Fibroblast of pulmonary artery (primary cell): ENCODE measurements at regions not wholly inside any gene's neighbourhood (a gene's known extent, or its start where the extent isn't known, plus 50 kb on each side); places are given as distances from the start of the nearest gene placed in this dataset.

Experiments
- DNase-seq: peaks from one replicate; pipeline ENCODE4 v3.0.0-alpha.2; 2010; ENCODE audit warnings: low read depth
- H3K4me3 ChIP-seq: replicated peaks from 2 replicates; pipeline ENCODE4 v1.5.1; 2011; ENCODE audit warnings: low read depth, mild to moderate bottlenecking, control low read depth, low read length, moderate library complexity
- CTCF ChIP-seq: IDR thresholded peaks from 2 replicates; pipeline ENCODE4 v1.5.1; 2011; ENCODE audit warnings: mild to moderate bottlenecking, control low read depth, low read length, inconsistent platforms; ENCODE audit errors: missing control alignments

DNA sequence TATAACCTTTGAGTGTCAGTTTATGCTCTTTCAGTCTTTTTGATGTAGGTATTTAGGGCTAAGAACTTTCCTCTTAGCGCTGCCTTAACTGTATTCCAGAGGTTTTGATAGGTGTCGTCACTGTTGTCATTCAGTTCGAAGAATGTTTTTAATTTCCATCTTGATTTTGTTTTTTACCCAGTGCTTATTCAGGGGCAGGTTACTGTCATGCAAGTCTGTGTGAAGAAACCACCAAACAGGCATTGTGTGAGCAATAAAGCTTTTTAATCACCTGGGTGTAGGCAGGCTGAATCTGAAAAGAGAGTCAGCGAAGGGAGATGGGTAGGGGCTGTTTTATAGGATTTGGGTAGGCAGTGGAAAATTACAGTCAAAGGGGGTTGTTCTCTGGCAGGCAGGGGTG lies 142.0 kb upstream of the USP9Y start:
- no peak overlapping the region for H3K4me3 ChIP-seq
- TF ChIP-seq CTCF: no peak
- no peak for DNase-seq

GRCh38 chrY:12576278-12576677 lies 124.8 kb upstream of the USP9Y start:
- H3K4me3 ChIP-seq: no peak overlapping the region
- no peak for TF ChIP-seq CTCF
- no peak for DNase-seq

DNA sequence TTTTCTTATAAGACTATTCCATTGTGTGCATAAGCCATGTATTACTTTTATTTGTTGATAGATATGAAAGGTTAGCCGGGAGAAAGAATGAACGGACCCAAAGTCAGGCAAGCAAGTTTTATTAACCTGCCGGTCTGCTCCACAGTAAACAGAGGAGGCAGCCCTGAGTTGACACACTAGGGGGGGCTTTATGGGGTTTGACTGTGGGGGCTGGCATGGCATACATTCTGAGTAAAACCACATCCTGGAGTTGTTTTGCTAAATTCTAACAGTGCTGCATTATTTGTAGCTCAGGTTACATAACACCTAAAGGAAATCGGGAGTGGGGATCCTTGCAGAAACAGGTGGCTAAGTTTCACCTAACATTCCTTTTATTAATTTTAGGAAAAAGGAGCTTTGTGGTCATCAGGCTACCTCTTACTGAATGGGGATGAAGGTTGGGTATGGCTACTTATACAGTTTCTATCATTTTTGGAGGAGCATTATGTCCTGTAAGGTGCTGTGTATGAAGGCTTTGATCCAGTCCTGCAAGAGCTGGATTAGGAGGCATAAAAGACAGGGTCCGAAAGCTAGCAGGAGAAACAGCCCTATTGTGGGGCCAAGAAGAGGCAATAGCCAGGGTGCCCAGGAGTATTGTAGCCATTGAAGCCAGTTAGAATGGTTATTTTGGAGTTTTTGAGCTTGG lies 107.4 kb upstream of the USP9Y start:
- no peak for DNase-seq
- TF ChIP-seq CTCF: no peak
- H3K4me3 ChIP-seq: no peak overlapping the region

DNA sequence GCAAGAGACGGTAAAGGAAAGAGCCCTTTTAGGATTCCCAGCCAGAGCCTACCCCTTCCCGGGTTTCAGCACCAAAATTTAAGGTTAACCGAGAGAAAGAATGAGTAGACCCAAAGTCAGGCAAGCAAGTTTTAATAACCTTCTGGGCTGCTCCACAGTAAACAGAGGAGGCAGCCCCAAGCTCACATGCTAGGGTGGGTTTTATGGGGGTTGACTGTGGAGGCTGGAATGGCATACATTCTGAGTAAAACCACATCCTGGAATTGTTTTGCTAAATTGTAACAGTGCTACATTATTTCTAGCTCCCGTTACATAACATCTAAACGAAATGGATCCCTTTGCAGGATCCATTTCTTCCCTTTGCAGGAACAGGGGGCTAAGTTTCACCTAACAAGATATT lies 102.2 kb upstream of the USP9Y start:
- DNase-seq: no peak
- TF ChIP-seq CTCF: no peak
- H3K4me3 ChIP-seq: no peak overlapping the region

DNA sequence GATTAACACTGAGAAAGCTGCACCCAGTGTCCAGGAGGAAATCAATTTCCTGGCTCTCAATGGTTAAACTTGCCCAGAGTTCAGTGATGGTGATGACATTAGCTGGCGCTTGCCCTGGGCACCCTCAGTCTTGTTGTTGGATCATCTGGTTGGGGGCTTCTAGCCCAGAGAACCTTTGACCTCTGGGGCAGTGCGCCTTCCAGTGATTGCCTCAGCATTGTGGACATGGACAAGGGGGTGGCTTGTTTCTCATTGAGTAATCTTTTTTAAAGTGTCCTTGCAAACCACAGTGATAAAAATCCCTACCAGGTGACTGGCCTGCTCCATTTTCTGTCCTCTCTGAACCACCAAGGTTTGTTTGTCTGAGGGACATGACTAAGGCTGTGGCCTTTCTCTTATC lies 95.6 kb upstream of the USP9Y start:
- no peak overlapping the region for H3K4me3 ChIP-seq
- no peak for DNase-seq
- TF ChIP-seq CTCF: no peak

GRCh38 chrY:12610861-12611260 lies 90.2 kb upstream of the USP9Y start:
- no peak overlapping the region for H3K4me3 ChIP-seq
- TF ChIP-seq CTCF: no peak
- no peak for DNase-seq

DNA sequence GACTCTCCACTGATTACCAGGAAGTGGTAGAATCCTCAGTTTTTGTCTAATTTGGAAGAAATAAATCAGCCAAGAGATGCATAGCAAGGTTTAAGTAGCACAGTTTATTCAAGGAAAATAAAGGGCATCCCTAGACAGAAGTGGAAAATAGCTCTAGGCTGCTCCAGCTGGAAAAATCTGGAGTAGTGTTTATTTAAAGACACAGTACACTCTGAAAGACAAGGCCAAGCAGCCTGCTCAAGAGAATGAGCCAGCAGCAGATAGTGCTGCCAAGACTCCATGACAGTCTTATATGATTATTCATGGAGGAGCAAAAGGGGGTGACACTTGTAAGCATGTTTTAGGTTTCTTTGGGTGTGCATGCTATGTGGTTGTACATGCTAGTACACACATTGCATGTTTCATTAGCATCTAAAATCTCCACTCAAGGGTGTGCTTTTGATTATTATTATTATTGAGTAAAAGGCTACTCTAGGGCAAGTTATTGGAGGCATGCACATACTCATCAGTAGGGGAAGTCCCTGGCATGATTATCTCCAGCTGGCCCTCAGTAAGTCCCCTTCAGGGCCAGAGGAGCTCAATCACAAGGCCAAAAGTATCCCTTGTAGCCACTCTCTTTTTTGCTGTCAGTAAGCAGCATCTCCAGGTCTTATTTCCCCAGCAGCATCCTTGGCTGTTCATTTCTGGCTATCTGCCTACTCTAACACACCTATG lies 85.1 kb upstream of the USP9Y start:
- H3K4me3 ChIP-seq: no peak overlapping the region
- TF ChIP-seq CTCF: no peak
- no peak for DNase-seq
